ENCODE measurements at regions not wholly inside any gene's neighbourhood (a gene's known extent, or its start where the extent isn't known, plus 50 kb on each side); places are given as distances from the start of the nearest gene placed in this dataset.

DNA sequence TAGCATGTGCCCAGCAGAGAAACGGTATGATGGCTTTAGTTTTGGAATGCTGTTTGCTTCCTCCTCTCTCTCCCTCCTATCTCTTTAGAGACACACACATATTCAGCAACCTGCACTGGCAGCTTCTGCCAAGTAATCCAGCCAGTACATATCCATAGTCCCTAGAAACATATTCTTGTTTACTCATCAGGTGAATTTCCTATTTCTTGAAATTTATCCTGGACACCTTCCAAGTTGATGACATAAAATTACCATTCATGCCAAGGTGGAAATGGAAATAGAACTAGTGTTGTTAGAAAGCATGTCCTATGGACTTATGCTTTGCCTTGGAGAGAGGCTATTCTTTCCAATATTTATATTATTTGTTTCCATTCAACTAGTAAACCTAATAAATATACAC, 50.9 kb upstream of the RGPD4 start:
- intact Hi-C loops (cut with micrococcal nuclease; ENCODE audit: unreplicated experiment), result no loop called here
- no peaks in the 10 kb centered on the region for H3K9me3 ChIP-seq
- no peaks in the 10 kb centered on the region for H3K27me3 ChIP-seq (replicated peaks; ENCODE audit: control insufficient read depth, insufficient read depth, low read length)
- no peaks in the 10 kb centered on the region for H3K4me1 Mint-ChIP-seq (ENCODE audit: low read depth, unreplicated experiment)
- H3K27ac Mint-ChIP-seq (ENCODE audit: unreplicated experiment), result no peak overlapping the region
- DNase-seq, result no peak
- TF ChIP-seq, protein P1, sequence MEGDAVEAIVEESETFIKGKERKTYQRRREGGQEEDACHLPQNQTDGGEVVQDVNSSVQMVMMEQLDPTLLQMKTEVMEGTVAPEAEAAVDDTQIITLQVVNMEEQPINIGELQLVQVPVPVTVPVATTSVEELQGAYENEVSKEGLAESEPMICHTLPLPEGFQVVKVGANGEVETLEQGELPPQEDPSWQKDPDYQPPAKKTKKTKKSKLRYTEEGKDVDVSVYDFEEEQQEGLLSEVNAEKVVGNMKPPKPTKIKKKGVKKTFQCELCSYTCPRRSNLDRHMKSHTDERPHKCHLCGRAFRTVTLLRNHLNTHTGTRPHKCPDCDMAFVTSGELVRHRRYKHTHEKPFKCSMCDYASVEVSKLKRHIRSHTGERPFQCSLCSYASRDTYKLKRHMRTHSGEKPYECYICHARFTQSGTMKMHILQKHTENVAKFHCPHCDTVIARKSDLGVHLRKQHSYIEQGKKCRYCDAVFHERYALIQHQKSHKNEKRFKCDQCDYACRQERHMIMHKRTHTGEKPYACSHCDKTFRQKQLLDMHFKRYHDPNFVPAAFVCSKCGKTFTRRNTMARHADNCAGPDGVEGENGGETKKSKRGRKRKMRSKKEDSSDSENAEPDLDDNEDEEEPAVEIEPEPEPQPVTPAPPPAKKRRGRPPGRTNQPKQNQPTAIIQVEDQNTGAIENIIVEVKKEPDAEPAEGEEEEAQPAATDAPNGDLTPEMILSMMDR (IDR thresholded peaks at IDR 0.05; ENCODE audit: insufficient read depth in 1 of 2, low read depth in 1 of 2, low read length in 1 of 2, severe bottlenecking in 1 of 2, unreplicated experiment in 1 of 2), result no peak
- no TSS peak for BruUV-seq (replicated peaks)
- no peaks in the 10 kb centered on the region for H3K9me3 Mint-ChIP-seq (ENCODE audit: unreplicated experiment)
- ChIA-PET CTCF (no interaction called here), POLR2A (no interaction called here)
- H3K36me3 ChIP-seq (ENCODE audit: control insufficient read depth, insufficient read depth, low read length), result no peaks in the 10 kb centered on the region
- no peaks in the 10 kb centered on the region for H3K36me3 Mint-ChIP-seq (ENCODE audit: insufficient read depth, unreplicated experiment)
- H3K4me3 Mint-ChIP-seq (ENCODE audit: unreplicated experiment), result no peak overlapping the region
- H3K27me3 Mint-ChIP-seq (ENCODE audit: insufficient read depth, unreplicated experiment), result peaks cover 11% of the 10 kb centered on the region
- H3K4me1 ChIP-seq, result no peaks in the 10 kb centered on the region
- H3K4me3 ChIP-seq (ENCODE audit: low read depth, low read length), result no peak overlapping the region

DNA sequence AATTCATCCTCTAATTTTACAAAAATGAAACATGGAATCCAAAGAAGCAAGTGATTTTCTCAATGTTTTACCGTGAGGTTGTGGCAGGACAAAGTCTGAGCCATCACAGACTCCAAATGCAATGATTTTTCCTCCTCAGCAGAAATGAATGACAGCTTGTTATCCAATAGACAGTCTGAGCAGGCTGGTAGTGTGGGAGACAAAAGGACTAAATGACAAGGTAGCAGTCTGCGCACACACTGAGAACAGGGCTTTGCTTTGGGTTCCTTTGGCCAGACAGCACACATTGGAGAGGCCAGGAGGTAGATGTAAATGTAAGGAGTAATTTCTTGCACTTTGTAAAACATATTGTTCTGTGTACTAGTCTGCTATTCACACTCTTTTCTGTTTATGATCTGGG, 50.3 kb upstream of the RGPD4 start:
- H3K4me1 Mint-ChIP-seq (ENCODE audit: low read depth, unreplicated experiment), result no peaks in the 10 kb centered on the region
- no peaks in the 10 kb centered on the region for H3K9me3 ChIP-seq
- no peak overlapping the region for H3K27ac Mint-ChIP-seq (ENCODE audit: unreplicated experiment)
- H3K4me3 ChIP-seq (ENCODE audit: low read depth, low read length), result no peak overlapping the region
- ChIA-PET CTCF (no interaction called here), POLR2A (no interaction called here)
- peaks cover 14% of the 10 kb centered on the region for H3K27me3 Mint-ChIP-seq (ENCODE audit: insufficient read depth, unreplicated experiment)
- BruUV-seq (replicated peaks), result no TSS peak
- no peaks in the 10 kb centered on the region for H3K9me3 Mint-ChIP-seq (ENCODE audit: unreplicated experiment)
- intact Hi-C loops (cut with micrococcal nuclease; ENCODE audit: unreplicated experiment), result no loop called here
- no peaks in the 10 kb centered on the region for H3K36me3 ChIP-seq (ENCODE audit: control insufficient read depth, insufficient read depth, low read length)
- no peak overlapping the region for H3K4me3 Mint-ChIP-seq (ENCODE audit: unreplicated experiment)
- no peak for DNase-seq
- no peaks in the 10 kb centered on the region for H3K36me3 Mint-ChIP-seq (ENCODE audit: insufficient read depth, unreplicated experiment)
- H3K27me3 ChIP-seq (replicated peaks; ENCODE audit: control insufficient read depth, insufficient read depth, low read length), result no peaks in the 10 kb centered on the region
- TF ChIP-seq, protein P1 (IDR thresholded peaks at IDR 0.05; ENCODE audit: insufficient read depth in 1 of 2, low read depth in 1 of 2, low read length in 1 of 2, severe bottlenecking in 1 of 2, unreplicated experiment in 1 of 2), result no peak
- H3K4me1 ChIP-seq, result no peaks in the 10 kb centered on the region
